GM23248 (cell line): ENCODE measurements at regions not wholly inside any gene's neighbourhood (a gene's known extent, or its start where the extent isn't known, plus 50 kb on each side); places are given as distances from the start of the nearest gene placed in this dataset.

Source experiments
- EZH2 ChIP-seq: fragments of 200-600 bp; sonication (generic); IDR thresholded peaks from 2 replicates; pipeline ENCODE4 v1.6.1; 2018; ENCODE audit warnings: antibody characterized with exemption, mild to moderate bottlenecking; ENCODE audit not compliant: insufficient read depth, poor library complexity, severe bottlenecking
- EZH2phosphoT487 ChIP-seq: fragments of 200-600 bp; sonication (generic); IDR thresholded peaks from 2 replicates; pipeline ENCODE4 v1.6.1; 2018; ENCODE audit warnings: antibody characterized with exemption, moderate library complexity, mild to moderate bottlenecking, low read depth; ENCODE audit not compliant: insufficient read depth

GRCh38 chr2:210833403-210833802, 277.0 kb downstream of the CPS1 start:
- TF ChIP-seq EZH2, result no peak
- no peak for TF ChIP-seq EZH2phosphoT487
